H4 (cell line): ENCODE measurements at regions not wholly inside any gene's neighbourhood (a gene's known extent, or its start where the extent isn't known, plus 50 kb on each side); places are given as distances from the start of the nearest gene placed in this dataset.
"Not testable (repeated sequence)": the region's sequence is repeated elsewhere in the genome, so short reads cannot be mapped to it uniquely, and the experiment has no call there.

Experiments used
- DNase-seq: peaks from one replicate; pipeline ENCODE4 v3.0.0-alpha.2; 2015; ENCODE audit warnings: low spot score

GRCh38 chr12:131627151-131628022 is 83.5 kb upstream of the SFSWAP start:
- DNase-seq, result peak; percentile 62

GRCh38 chr12:131628023-131628740 is 82.7 kb upstream of the SFSWAP start:
- DNase-seq, result no peak

- DNase-seq, result no peak
Observed at GRCh38 chr12:131628766-131629448, 82.0 kb upstream of the SFSWAP start.

- no peak for DNase-seq
Observed at GRCh38 chr12:131631230-131631629, 79.7 kb upstream of the SFSWAP start.

GRCh38 chr12:131631889-131632651 is 78.8 kb upstream of the SFSWAP start:
- DNase-seq, result not testable (repeated sequence)

GRCh38 chr12:131632652-131633023 is 78.3 kb upstream of the SFSWAP start:
- DNase-seq, result not testable (repeated sequence)

GRCh38 chr12:131633610-131634009 is 77.3 kb upstream of the SFSWAP start:
- not testable (repeated sequence) for DNase-seq

GRCh38 chr12:131634037-131634436 is 76.9 kb upstream of the SFSWAP start:
- no peak for DNase-seq

GRCh38 chr12:131635012-131635411 is 75.9 kb upstream of the SFSWAP start:
- not testable (repeated sequence) for DNase-seq

GRCh38 chr12:131635491-131636122 is 75.3 kb upstream of the SFSWAP start:
- DNase-seq, result no peak

- no peak for DNase-seq
Observed at GRCh38 chr12:131636266-131636665, 74.6 kb upstream of the SFSWAP start.

- no peak for DNase-seq
Observed at GRCh38 chr12:131636940-131637750, 73.7 kb upstream of the SFSWAP start.

GRCh38 chr12:131637986-131638385 is 72.9 kb upstream of the SFSWAP start:
- no peak for DNase-seq

- no peak for DNase-seq
Observed at GRCh38 chr12:131639270-131639940, 71.5 kb upstream of the SFSWAP start.

- DNase-seq, result no peak
Observed at GRCh38 chr12:131640525-131640924, 70.4 kb upstream of the SFSWAP start.

- DNase-seq, result no peak
Observed at GRCh38 chr12:131641315-131641714, 69.6 kb upstream of the SFSWAP start.

GRCh38 chr12:131642101-131642540 is 68.8 kb upstream of the SFSWAP start:
- no peak for DNase-seq

GRCh38 chr12:131642771-131643170 is 68.1 kb upstream of the SFSWAP start:
- no peak for DNase-seq

GRCh38 chr12:131643631-131644452 is 67.0 kb upstream of the SFSWAP start:
- no peak for DNase-seq
